GM18861 (cell line): ENCODE measurements at regions not wholly inside any gene's neighbourhood (a gene's known extent, or its start where the extent isn't known, plus 50 kb on each side); places are given as distances from the start of the nearest gene placed in this dataset.
A peak's percentile ranks its signal among the peaks of the same experiment; 100 is the strongest.

ENCODE experiments used
- ATAC-seq: cut with Tn5 transposase; IDR thresholded peaks from one replicate; pipeline ENCODE4 v1.9.1; 2021; ENCODE audit not compliant: unreplicated experiment

- no peak for ATAC-seq
Measured at GRCh38 chr3:3633761-3634160, 165.5 kb upstream of the LRRN1 start.

- ATAC-seq = no peak
Measured at GRCh38 chr3:3632449-3632848, 166.8 kb upstream of the LRRN1 start.

- ATAC-seq = no peak
Measured at GRCh38 chr3:3631114-3631513, 168.1 kb upstream of the LRRN1 start.

GRCh38 chr3:3629911-3630310 lies 169.3 kb upstream of the LRRN1 start:
- ATAC-seq = no peak

GRCh38 chr3:3628676-3629328 lies 170.4 kb upstream of the LRRN1 start:
- ATAC-seq = peak; percentile 82

- ATAC-seq = peak; percentile 38
Measured at GRCh38 chr3:3627114-3627513, 172.1 kb upstream of the LRRN1 start.

GRCh38 chr3:3625544-3626271 lies 173.5 kb upstream of the LRRN1 start:
- ATAC-seq = no peak

GRCh38 chr3:3619815-3620214 lies 179.4 kb upstream of the LRRN1 start:
- no peak for ATAC-seq

GRCh38 chr3:3618623-3619022 lies 180.6 kb upstream of the LRRN1 start:
- no peak for ATAC-seq

GRCh38 chr3:3615533-3615932 lies 183.7 kb upstream of the LRRN1 start:
- no peak for ATAC-seq

GRCh38 chr3:3610581-3611298 lies 188.5 kb upstream of the LRRN1 start:
- ATAC-seq = no peak

GRCh38 chr3:3606321-3606720 lies 192.9 kb upstream of the LRRN1 start:
- no peak for ATAC-seq

- ATAC-seq = no peak
Measured at GRCh38 chr3:3605226-3605625, 194.0 kb upstream of the LRRN1 start.

GRCh38 chr3:3603351-3603750 lies 195.9 kb upstream of the LRRN1 start:
- ATAC-seq = no peak

GRCh38 chr3:3600665-3601340 lies 198.4 kb upstream of the LRRN1 start:
- ATAC-seq = no peak

GRCh38 chr3:3599016-3599415 lies 200.2 kb upstream of the LRRN1 start:
- no peak for ATAC-seq

GRCh38 chr3:3594986-3595385 lies 204.2 kb upstream of the LRRN1 start:
- ATAC-seq = no peak

GRCh38 chr3:3589715-3590130 lies 209.5 kb upstream of the LRRN1 start:
- ATAC-seq = peak; percentile 90

- no peak for ATAC-seq
Measured at GRCh38 chr3:3587647-3587972, 211.6 kb upstream of the LRRN1 start.

GRCh38 chr3:3586843-3587646 lies 212.2 kb upstream of the LRRN1 start:
- no peak for ATAC-seq

- no peak for ATAC-seq
Measured at GRCh38 chr3:3586336-3586735, 212.9 kb upstream of the LRRN1 start.
